IPS-11a (cell line): ENCODE measurements at regions not wholly inside any gene's neighbourhood (a gene's known extent, or its start where the extent isn't known, plus 50 kb on each side); places are given as distances from the start of the nearest gene placed in this dataset.

Experiments
- H3K4me3 ChIP-seq: one replicate; pipeline ENCODE4 v1.5.1; 2013; ENCODE audit warnings: low read depth, low read length, control low read depth

GRCh38 chr18:78129260-78129659 lies 850.4 kb upstream of the SALL3 start:
- H3K4me3 ChIP-seq, result no peak overlapping the region

- H3K4me3 ChIP-seq, result no peak overlapping the region
Measured at GRCh38 chr18:78130232-78131195, 849.1 kb upstream of the SALL3 start.

- H3K4me3 ChIP-seq, result no peak overlapping the region
Measured at GRCh38 chr18:78133729-78134128, 845.9 kb upstream of the SALL3 start.

GRCh38 chr18:78136986-78137385 lies 842.6 kb upstream of the SALL3 start:
- no peak overlapping the region for H3K4me3 ChIP-seq

GRCh38 chr18:78138983-78139496 lies 840.6 kb upstream of the SALL3 start:
- no peak overlapping the region for H3K4me3 ChIP-seq

GRCh38 chr18:78140294-78140693 lies 839.3 kb upstream of the SALL3 start:
- no peak overlapping the region for H3K4me3 ChIP-seq

- no peak overlapping the region for H3K4me3 ChIP-seq
Measured at GRCh38 chr18:78144669-78145068, 834.9 kb upstream of the SALL3 start.

- H3K4me3 ChIP-seq, result no peak overlapping the region
Measured at GRCh38 chr18:78145096-78145495, 834.5 kb upstream of the SALL3 start.

- no peak overlapping the region for H3K4me3 ChIP-seq
Measured at GRCh38 chr18:78146136-78147085, 833.2 kb upstream of the SALL3 start.

GRCh38 chr18:78150590-78150989 lies 829.0 kb upstream of the SALL3 start:
- H3K4me3 ChIP-seq, result no peak overlapping the region

- H3K4me3 ChIP-seq, result no peak overlapping the region
Measured at GRCh38 chr18:78151234-78151633, 828.4 kb upstream of the SALL3 start.

GRCh38 chr18:78151948-78152725 lies 827.5 kb upstream of the SALL3 start:
- H3K4me3 ChIP-seq, result no peak overlapping the region

- H3K4me3 ChIP-seq, result no peak overlapping the region
Measured at GRCh38 chr18:78153362-78153761, 826.3 kb upstream of the SALL3 start.

GRCh38 chr18:78154444-78154843 lies 825.2 kb upstream of the SALL3 start:
- no peak overlapping the region for H3K4me3 ChIP-seq

- no peak overlapping the region for H3K4me3 ChIP-seq
Measured at GRCh38 chr18:78154853-78155252, 824.8 kb upstream of the SALL3 start.

- no peak overlapping the region for H3K4me3 ChIP-seq
Measured at GRCh38 chr18:78156466-78156865, 823.2 kb upstream of the SALL3 start.

- H3K4me3 ChIP-seq, result no peak overlapping the region
Measured at GRCh38 chr18:78158943-78159342, 820.7 kb upstream of the SALL3 start.

- H3K4me3 ChIP-seq, result no peak overlapping the region
Measured at GRCh38 chr18:78159397-78159796, 820.2 kb upstream of the SALL3 start.

GRCh38 chr18:78160961-78161656 lies 818.5 kb upstream of the SALL3 start:
- H3K4me3 ChIP-seq, result no peak overlapping the region

- H3K4me3 ChIP-seq, result no peak overlapping the region
Measured at GRCh38 chr18:78165525-78165924, 814.1 kb upstream of the SALL3 start.
